ENCODE measurements at regions not wholly inside any gene's neighbourhood (a gene's known extent, or its start where the extent isn't known, plus 50 kb on each side); places are given as distances from the start of the nearest gene placed in this dataset.

- no peak for DNase-seq (ENCODE audit: low read depth, low spot score)
These were observed 61.3 kb upstream of the HDAC4 start for GRCh38 chr2:239462191-239462515.

GRCh38 chr2:239461291-239462190, 60.7 kb upstream of the HDAC4 start:
- peak; percentile 41 for DNase-seq (ENCODE audit: low read depth, low spot score)

GRCh38 chr2:239460780-239461179, 60.0 kb upstream of the HDAC4 start:
- DNase-seq (ENCODE audit: low read depth, low spot score): no peak

- no peak for DNase-seq (ENCODE audit: low read depth, low spot score)
These were observed 58.8 kb upstream of the HDAC4 start for GRCh38 chr2:239459606-239460005.

GRCh38 chr2:239459056-239459455, 58.2 kb upstream of the HDAC4 start:
- no peak for DNase-seq (ENCODE audit: low read depth, low spot score)

GRCh38 chr2:239457586-239458445, 57.0 kb upstream of the HDAC4 start:
- no peak for DNase-seq (ENCODE audit: low read depth, low spot score)

- no peak for DNase-seq (ENCODE audit: low read depth, low spot score)
These were observed 56.1 kb upstream of the HDAC4 start for GRCh38 chr2:239456940-239457339.

- DNase-seq (ENCODE audit: low read depth, low spot score): no peak
These were observed 54.8 kb upstream of the HDAC4 start for GRCh38 chr2:239455436-239456203.

- no peak for DNase-seq (ENCODE audit: low read depth, low spot score)
These were observed 53.7 kb upstream of the HDAC4 start for GRCh38 chr2:239454507-239454906.
